ENCODE measurements at regions not wholly inside any gene's neighbourhood (a gene's known extent, or its start where the extent isn't known, plus 50 kb on each side); places are given as distances from the start of the nearest gene placed in this dataset.

- no peak for FAIRE-seq
These were observed 611.0 kb upstream of the SGCG start for GRCh38 chr13:22569811-22570210.

- no peak for FAIRE-seq
These were observed 590.9 kb upstream of the SGCG start for GRCh38 chr13:22589880-22590279.

- FAIRE-seq: no peak
These were observed 588.3 kb upstream of the SGCG start for GRCh38 chr13:22592515-22592914.

- no peak for FAIRE-seq
These were observed 586.7 kb upstream of the SGCG start for GRCh38 chr13:22594041-22594440.

- FAIRE-seq: no peak
These were observed 584.5 kb upstream of the SGCG start for GRCh38 chr13:22596171-22596863.

GRCh38 chr13:22599156-22599555 lies 581.6 kb upstream of the SGCG start:
- FAIRE-seq: no peak

- no peak for FAIRE-seq
These were observed 562.8 kb upstream of the SGCG start for GRCh38 chr13:22618002-22618401.

GRCh38 chr13:22625691-22626090 lies 555.1 kb upstream of the SGCG start:
- no peak for FAIRE-seq

GRCh38 chr13:22629374-22629773 lies 551.4 kb upstream of the SGCG start:
- FAIRE-seq: no peak

GRCh38 chr13:22642088-22642487 lies 538.7 kb upstream of the SGCG start:
- no peak for FAIRE-seq

- FAIRE-seq: no peak
These were observed 535.8 kb upstream of the SGCG start for GRCh38 chr13:22644941-22645340.

- FAIRE-seq: no peak
These were observed 533.5 kb upstream of the SGCG start for GRCh38 chr13:22647156-22647850.

GRCh38 chr13:22648320-22648801 lies 532.4 kb upstream of the SGCG start:
- no peak for FAIRE-seq

GRCh38 chr13:22652796-22653195 lies 528.0 kb upstream of the SGCG start:
- no peak for FAIRE-seq

- FAIRE-seq: no peak
These were observed 526.9 kb upstream of the SGCG start for GRCh38 chr13:22653866-22654265.

GRCh38 chr13:22655106-22655852 lies 525.5 kb upstream of the SGCG start:
- no peak for FAIRE-seq

- FAIRE-seq: no peak
These were observed 518.0 kb upstream of the SGCG start for GRCh38 chr13:22662771-22663170.

- no peak for FAIRE-seq
These were observed 515.3 kb upstream of the SGCG start for GRCh38 chr13:22665506-22665905.

- FAIRE-seq: no peak
These were observed 490.0 kb upstream of the SGCG start for GRCh38 chr13:22690756-22691155.

- no peak for FAIRE-seq
These were observed 487.1 kb upstream of the SGCG start for GRCh38 chr13:22693691-22694090.

GRCh38 chr13:22696433-22696832 lies 484.3 kb upstream of the SGCG start:
- no peak for FAIRE-seq

- FAIRE-seq: no peak
These were observed 482.3 kb upstream of the SGCG start for GRCh38 chr13:22698467-22698866.

- FAIRE-seq: no peak
These were observed 480.4 kb upstream of the SGCG start for GRCh38 chr13:22700246-22700887.
